OCI-LY7 (cell line): ENCODE measurements at regions not wholly inside any gene's neighbourhood (a gene's known extent, or its start where the extent isn't known, plus 50 kb on each side); places are given as distances from the start of the nearest gene placed in this dataset.

Experiments used
- BruUV-seq: library from RNA; stranded (reverse); fragments of 400-500 nt; replicated peaks from 2 replicates; lab custom pipeline; 2021; lab: Mats Ljungman, UMichigan
- CTCF ChIA-PET: fragments of 300-600 bp; sonication (Branson Sonifier 250); formaldehyde crosslinking; loops from one replicate; lab custom pipeline; 2022; ENCODE audit warnings: antibody characterized with exemption; ENCODE audit not compliant: unreplicated experiment; lab: Charles Lee
- POLR2A ChIA-PET: fragments of 300-600 bp; sonication (Branson Sonifier 250); formaldehyde crosslinking; loops from one replicate; lab custom pipeline; 2022; ENCODE audit warnings: antibody characterized with exemption; lab: Charles Lee
- DNase-seq: peaks from one replicate; pipeline ENCODE4 v3.0.0-alpha.2; 2015; ENCODE audit warnings: low spot score
- H2AFZ ChIP-seq: fragments of 200-600 bp; sonication (generic), shearing (Covaris generic); 2 replicates; pipeline ENCODE4 v1.6.1; 2014; ENCODE audit warnings: mild to moderate bottlenecking, antibody characterized with exemption, low read length, moderate library complexity
- H3K27ac ChIP-seq: fragments of 200-600 bp; sonication (generic); 2 replicates; pipeline ENCODE4 v1.5.1; 2014; ENCODE audit warnings: mixed run types, low read depth, mild to moderate bottlenecking, moderate library complexity, low read length, inconsistent platforms; ENCODE audit not compliant: poor library complexity, severe bottlenecking
- H3K36me3 ChIP-seq: fragments of 200-600 bp; sonication (generic); 2 replicates; pipeline ENCODE4 v1.6.1; 2014; ENCODE audit warnings: mild to moderate bottlenecking, antibody characterized with exemption, low read length, moderate library complexity, mixed read lengths; ENCODE audit not compliant: insufficient read depth
- H3K4me1 ChIP-seq: fragments of 200-600 bp; sonication (generic); 2 replicates; pipeline ENCODE4 v1.5.1; 2014; ENCODE audit warnings: mild to moderate bottlenecking, low read length; ENCODE audit not compliant: insufficient read depth, poor library complexity, severe bottlenecking
- H3K4me2 ChIP-seq: fragments of 200-600 bp; sonication (generic); 2 replicates; pipeline ENCODE4 v1.6.1; 2014; ENCODE audit warnings: mild to moderate bottlenecking, low read length
- H3K4me3 ChIP-seq: fragments of 200-600 bp; sonication (generic); 2 replicates; pipeline ENCODE4 v1.5.1; 2014; ENCODE audit warnings: mild to moderate bottlenecking, low read depth, low read length; ENCODE audit not compliant: poor library complexity, severe bottlenecking
- H3K79me2 ChIP-seq: fragments of 200-600 bp; sonication (generic); 2 replicates; pipeline ENCODE4 v1.6.1; 2016; ENCODE audit warnings: low read depth, mild to moderate bottlenecking, low read length, moderate library complexity, mixed read lengths; ENCODE audit not compliant: insufficient read depth
- H3K9me2 ChIP-seq: fragments of 200-600 bp; sonication (generic); 2 replicates; pipeline ENCODE4 v1.6.1; 2016; ENCODE audit warnings: mild to moderate bottlenecking, low read length, mixed read lengths; ENCODE audit not compliant: insufficient read depth
- H3K9me3 ChIP-seq: fragments of 200-600 bp; sonication (generic); 2 replicates; pipeline ENCODE4 v1.6.1; 2014; ENCODE audit warnings: mild to moderate bottlenecking, mixed run types, low read length, mixed read lengths
- H4K20me1 ChIP-seq: fragments of 200-600 bp; sonication (generic); 2 replicates; pipeline ENCODE4 v1.6.1; 2014; ENCODE audit warnings: mild to moderate bottlenecking, antibody characterized with exemption, low read length, moderate library complexity, mixed read lengths; ENCODE audit not compliant: insufficient read depth
- CTCF ChIP-seq: fragments of 200-600 bp; sonication (generic); conservative IDR thresholded peaks from 2 replicates; pipeline ENCODE4 v1.5.1; 2014; ENCODE audit warnings: mild to moderate bottlenecking, antibody characterized with exemption, low read length, moderate library complexity, mixed read lengths
- EZH2phosphoT487 ChIP-seq: fragments of 200-600 bp; sonication (generic); IDR thresholded peaks from 2 replicates; pipeline ENCODE4 v1.6.1; 2018; ENCODE audit warnings: low read depth, borderline replicate concordance, mild to moderate bottlenecking, mixed run types, antibody characterized with exemption, low read length, moderate library complexity, mixed read lengths
- intact Hi-C: fragments of 100-400 bp; cut with micrococcal nuclease; formaldehyde crosslinking; loops from one replicate; pipeline ENCODE4 v1.10.0; 2022; ENCODE audit not compliant: unreplicated experiment

GRCh38 chr19:28396287-28396831 is 816.6 kb downstream of the UQCRFS1 start:
- H3K36me3 ChIP-seq = no peaks in the 10 kb centered on the region
- no peaks in the 10 kb centered on the region for H3K9me2 ChIP-seq
- H3K79me2 ChIP-seq = no peaks in the 10 kb centered on the region
- no TSS peak for BruUV-seq
- no peak for TF ChIP-seq CTCF
- H3K27ac ChIP-seq = no peak overlapping the region
- H2AFZ ChIP-seq = no peak overlapping the region
- ChIA-PET CTCF (no interaction called here), POLR2A (no interaction called here)
- H3K4me3 ChIP-seq = no peak overlapping the region
- H4K20me1 ChIP-seq = no peaks in the 10 kb centered on the region
- no peak overlapping the region for H3K4me2 ChIP-seq
- H3K4me1 ChIP-seq = peaks cover 23% of the 10 kb centered on the region
- intact Hi-C loops = no loop called here
- H3K9me3 ChIP-seq = no peaks in the 10 kb centered on the region
- no peak for DNase-seq

- peaks cover 23% of the 10 kb centered on the region for H3K4me1 ChIP-seq
- TF ChIP-seq EZH2phosphoT487 (no peak), CTCF (no peak)
- H3K36me3 ChIP-seq = no peaks in the 10 kb centered on the region
- CTCF ChIA-PET = no interaction called here
- POLR2A ChIA-PET = no interaction called here
- peak overlapping the region; percentile 58 for H3K4me2 ChIP-seq
- H4K20me1 ChIP-seq = no peaks in the 10 kb centered on the region
- H3K79me2 ChIP-seq = no peaks in the 10 kb centered on the region
- intact Hi-C loops = loop anchor here (1.0 kb wide), 1 partner anchor 35 kb away; no protein-coding TSS in a partner anchor
- H3K9me2 ChIP-seq = no peaks in the 10 kb centered on the region
- H3K27ac ChIP-seq = peak overlapping the region; percentile 70
- H3K4me3 ChIP-seq = no peak overlapping the region
- H3K9me3 ChIP-seq = no peaks in the 10 kb centered on the region
- DNase-seq = peak; percentile 51
- no TSS peak for BruUV-seq
- H2AFZ ChIP-seq = peak overlapping the region; percentile 44; the same call in 1 of the 2 replicates
These were observed 818.2 kb downstream of the UQCRFS1 start for GRCh38 chr19:28394725-28395124.

GRCh38 chr19:28393574-28394336 is 819.2 kb downstream of the UQCRFS1 start:
- peak overlapping the region; percentile 58 for H3K4me2 ChIP-seq
- H4K20me1 ChIP-seq = no peaks in the 10 kb centered on the region
- BruUV-seq = no TSS peak
- H3K9me2 ChIP-seq = no peaks in the 10 kb centered on the region
- peaks cover 28% of the 10 kb centered on the region for H3K4me1 ChIP-seq
- no peaks in the 10 kb centered on the region for H3K9me3 ChIP-seq
- H3K79me2 ChIP-seq = no peaks in the 10 kb centered on the region
- intact Hi-C loops = loop anchor here (1.0 kb wide), 1 partner anchor 36 kb away; no protein-coding TSS in a partner anchor
- DNase-seq = peak; percentile 85
- ChIA-PET POLR2A (no interaction called here), CTCF (no interaction called here)
- H3K36me3 ChIP-seq = no peaks in the 10 kb centered on the region
- peak overlapping the region; percentile 44; the same call in 1 of the 2 replicates for H2AFZ ChIP-seq
- no peak for TF ChIP-seq EZH2phosphoT487
- no peak for TF ChIP-seq CTCF
- peak overlapping the region; percentile 7 for H3K4me3 ChIP-seq
- peak overlapping the region; percentile 70 for H3K27ac ChIP-seq
